ENCODE measurements at regions not wholly inside any gene's neighbourhood (a gene's known extent, or its start where the extent isn't known, plus 50 kb on each side); places are given as distances from the start of the nearest gene placed in this dataset.

DNA sequence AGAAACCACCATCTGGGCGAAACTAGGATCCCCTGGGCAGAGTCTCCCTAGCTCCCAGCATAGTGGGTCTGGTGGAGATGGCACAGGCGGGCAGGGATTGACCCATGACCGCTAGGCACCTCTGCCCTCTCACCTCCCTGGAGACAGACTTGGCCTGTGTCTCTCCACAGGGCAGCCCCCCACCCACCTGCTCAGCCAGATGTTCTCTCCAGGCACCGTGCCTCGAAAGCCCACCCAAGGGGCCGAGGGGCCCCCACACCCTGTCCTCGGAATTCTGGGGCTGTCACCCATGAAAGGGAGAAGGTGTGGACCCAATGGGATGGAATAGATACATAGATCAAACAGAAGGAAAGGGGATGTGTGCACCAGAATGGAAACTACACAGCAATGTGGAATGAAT lies 229.1 kb upstream of the RTL1 start:
- Histone ChIP-seq H3K36me3 (replicated peaks in 1 of 2; ENCODE audit: control insufficient read depth in 1 of 2, insufficient read depth in 2 of 2, low read length in 2 of 2) (no peaks in the 10 kb centered on the region), H3K79me2 (ENCODE audit: insufficient read depth, low read length) (no peaks in the 10 kb centered on the region), H3K9me3 (ENCODE audit: low read length) (no peaks in the 10 kb centered on the region), H3K4me1 (ENCODE audit: insufficient read depth, low read length) (no peaks in the 10 kb centered on the region), H3K27me3 (ENCODE audit: control insufficient read depth in 1 of 2, insufficient read depth in 2 of 2, low read length in 2 of 2) (peaks cover 7 to 53% of the 10 kb centered on the region in 2 experiments; a peak in 4 of 5 replicates), H3K27ac (ENCODE audit: extremely low read length, insufficient read depth, low read length) (no peak overlapping the region), H4K20me1 (ENCODE audit: insufficient read depth, low read length) (no peaks in the 10 kb centered on the region), H3K4me2 (ENCODE audit: low read depth, low read length) (no peak overlapping the region), H3K9ac (ENCODE audit: insufficient read depth, low read depth, low read length) (no peak overlapping the region), H2AFZ (ENCODE audit: low read length) (no peak overlapping the region), H3K4me3 (replicated peaks in 1 of 3; ENCODE audit: insufficient read depth in 1 of 3, low read depth in 2 of 3, low read length in 3 of 3) (no peak overlapping the region)
- no peak for DNase-seq (ENCODE audit: low spot score)
- intact Hi-C loops (cut with micrococcal nuclease; ENCODE audit: unreplicated experiment): no loop called here
- ATAC-seq: no peak
- TF ChIP-seq SIX1 (CRISPR knock-in tag; IDR thresholded peaks at IDR 0.05; ENCODE audit: borderline replicate concordance) (no peak), FOXP1 (IDR thresholded peaks at IDR 0.05) (no peak), FOXP1 (CRISPR knock-in tag; IDR thresholded peaks at IDR 0.05) (no peak), ZNF574 (CRISPR knock-in tag; IDR thresholded peaks at IDR 0.05) (no peak), ZNF567 (CRISPR knock-in tag; IDR thresholded peaks at IDR 0.05; ENCODE audit: borderline replicate concordance) (no peak), FIP1L1 (IDR thresholded peaks at IDR 0.05; ENCODE audit: borderline replicate concordance, insufficient read depth, low read depth, low read length) (no peak), ZNF263 (CRISPR knock-in tag; IDR thresholded peaks at IDR 0.05) (no peak), ZNF124 (CRISPR knock-in tag; IDR thresholded peaks at IDR 0.05) (no peak), FUBP1 (CRISPR knock-in tag; IDR thresholded peaks at IDR 0.05; ENCODE audit: borderline replicate concordance) (no peak), EEA1 (CRISPR knock-in tag; IDR thresholded peaks at IDR 0.05; ENCODE audit: borderline replicate concordance) (no peak), ZNF564 (CRISPR knock-in tag; IDR thresholded peaks at IDR 0.05) (no peak), ZFP90 (CRISPR knock-in tag; IDR thresholded peaks at IDR 0.05; ENCODE audit: borderline replicate concordance) (no peak), DNMT3B (CRISPR knock-in tag; conservative IDR thresholded peaks at IDR 0.05) (no peak)
- 0% methylated on average over 6 of the region's 7 CpGs for WGBS (ENCODE audit: low lambda C conversion rate)
- in situ Hi-C loops (cut with HindIII; ENCODE audit: extremely low pct_ligation_motif_present, low pct_unique_long_range_greater_than_20kb): no loop called here
- ChIA-PET POLR2A (no interaction called here), CTCF (ENCODE audit: low intra/inter-chr PET ratio, low total read pairs) (no interaction called here)
- no TSS peak for BruUV-seq (replicated peaks)
- no peak for FAIRE-seq
